H1 (cell line): ENCODE measurements at regions not wholly inside any gene's neighbourhood (a gene's known extent, or its start where the extent isn't known, plus 50 kb on each side); places are given as distances from the start of the nearest gene placed in this dataset.

Experiments
- CTCF ChIA-PET: fragments of 300-600 bp; sonication (Branson Sonifier 250); formaldehyde crosslinking; loops from one replicate; lab custom pipeline; 2021; ENCODE audit not compliant: partially characterized antibody; lab: Charles Lee
- POLR2A ChIA-PET: fragments of 300-600 bp; sonication (Branson Sonifier 250); formaldehyde crosslinking; loops from one replicate; lab custom pipeline; 2021; ENCODE audit warnings: inconsistent platforms; ENCODE audit not compliant: partially characterized antibody; lab: Charles Lee
- DNase-seq, 2 experiments: peaks; one replicate each; pipeline versions ENCODE4 v3.0.0 to v3.0.0-alpha.2; 2010 to 2022; ENCODE audit warnings: low spot score in 2 of 2, low read depth in 1 of 2, mixed read lengths in 1 of 2
- FAIRE-seq: peaks from 2 replicates; lab custom pipeline; 2011; peaks lifted over from hg19 to GRCh38; lab: Jason Lieb, UNC
- H2AFZ ChIP-seq: 2 replicates; pipeline ENCODE4 v1.8.1; 2012; ENCODE audit warnings: low read length, inconsistent platforms
- H2AK5ac ChIP-seq: 2 replicates; pipeline ENCODE4 v1.6.1; 2013; ENCODE audit warnings: low read depth, low read length
- H2BK120ac ChIP-seq: replicated peaks from 2 replicates; pipeline ENCODE3; 2013; ENCODE audit warnings: low read depth, low read length, inconsistent platforms
- H2BK12ac ChIP-seq: 2 replicates; pipeline ENCODE4 v1.6.1; 2013; ENCODE audit warnings: low read depth, low read length
- H2BK15ac ChIP-seq: 2 replicates; pipeline ENCODE4 v1.6.1; 2013; ENCODE audit warnings: low read length
- H2BK20ac ChIP-seq: 2 replicates; pipeline ENCODE4 v1.6.1; 2013; ENCODE audit warnings: low read length
- H2BK5ac ChIP-seq: 2 replicates; pipeline ENCODE4 v1.6.1; 2013; ENCODE audit warnings: low read depth, low read length
- H3K14ac ChIP-seq: 2 replicates; pipeline ENCODE4 v1.6.1; 2013; ENCODE audit warnings: inconsistent platforms; ENCODE audit not compliant: insufficient read length
- H3K18ac ChIP-seq: 2 replicates; pipeline ENCODE4 v1.6.1; 2013; ENCODE audit warnings: low read length; ENCODE audit errors: extremely low read depth
- H3K23ac ChIP-seq: 2 replicates; pipeline ENCODE4 v1.6.1; 2013; ENCODE audit warnings: inconsistent platforms; ENCODE audit not compliant: insufficient read length
- H3K23me2 ChIP-seq: 2 replicates; pipeline ENCODE4 v1.6.1; 2013; ENCODE audit warnings: low read depth, low read length
- H3K27ac ChIP-seq: 2 replicates; pipeline ENCODE4 v1.6.1; 2011; ENCODE audit warnings: low read depth, low read length, inconsistent platforms
- H3K27me3 ChIP-seq, 4 experiments: replicated peaks in 1 of 4; 1 replicate in 1 of 4; 2 replicates in 3 of 4; pipeline versions ENCODE4 v1.6.1 to v1.8.1; 2011 to 2013; ENCODE audit warnings: low read length in 3 of 4, mild to moderate bottlenecking in 3 of 4, inconsistent platforms in 2 of 4, mixed read lengths in 2 of 4, moderate library complexity in 1 of 4; ENCODE audit not compliant: control insufficient read depth in 3 of 4, insufficient read depth in 3 of 4; ENCODE audit errors: extremely low read depth in 1 of 4
- H3K36me3 ChIP-seq, 4 experiments: 2 replicates each; pipeline versions ENCODE4 v1.6.1 to v1.8.1; 2011 to 2013; ENCODE audit warnings: mild to moderate bottlenecking in 4 of 4, low read length in 3 of 4, moderate library complexity in 2 of 4, control low read depth in 1 of 4, inconsistent platforms in 1 of 4; ENCODE audit not compliant: insufficient read depth in 4 of 4, control insufficient read depth in 2 of 4
- H3K4ac ChIP-seq: replicated peaks from 2 replicates; pipeline ENCODE3; 2013; ENCODE audit warnings: low read length, low read depth, mixed read lengths, inconsistent platforms; ENCODE audit not compliant: insufficient read length
- H3K4me1 ChIP-seq, 4 experiments: replicated peaks in 1 of 4; 1 replicate in 1 of 4; 2 replicates in 3 of 4; pipeline versions ENCODE4 v1.6.1 to v1.8.1; 2011 to 2013; ENCODE audit warnings: low read length in 3 of 4, inconsistent platforms in 2 of 4, mixed read lengths in 1 of 4; ENCODE audit not compliant: insufficient read depth in 4 of 4, control insufficient read depth in 3 of 4
- H3K4me2 ChIP-seq, 2 experiments: 2 replicates each; pipeline versions ENCODE4 v1.6.1 to v1.8.1; 2011 to 2013; ENCODE audit warnings: low read depth in 2 of 2, low read length in 2 of 2, control low read depth in 1 of 2, inconsistent platforms in 1 of 2, mild to moderate bottlenecking in 1 of 2; ENCODE audit not compliant: insufficient read depth in 1 of 2
- H3K4me3 ChIP-seq, 4 experiments: fragments of 200-600, 300-600 bp in 1 of 4; sonication (generic), shearing (Covaris generic), sonication (Bioruptor Twin) in 1 of 4; 2 replicates each; pipeline versions ENCODE4 v1.5.1 to v1.8.1; 2011 to 2016; ENCODE audit warnings: low read length in 4 of 4, low read depth in 3 of 4, control low read depth in 2 of 4, inconsistent platforms in 2 of 4, mild to moderate bottlenecking in 2 of 4, mixed read lengths in 1 of 4, moderate library complexity in 1 of 4; ENCODE audit not compliant: insufficient read depth in 2 of 4; ENCODE audit errors: extremely low read depth in 1 of 4
- H3K56ac ChIP-seq: replicated peaks from 2 replicates; pipeline ENCODE3; 2013; ENCODE audit warnings: low read depth, mild to moderate bottlenecking, mixed read lengths, low read length, inconsistent platforms; ENCODE audit not compliant: insufficient read length
- H3K79me1 ChIP-seq: 2 replicates; pipeline ENCODE4 v1.6.1; 2013; ENCODE audit warnings: low read depth, low read length, control low read depth
- H3K79me2 ChIP-seq, 2 experiments: 2 replicates each; pipeline versions ENCODE4 v1.6.1 to v1.8.1; 2012 to 2013; ENCODE audit warnings: low read length in 2 of 2, mild to moderate bottlenecking in 2 of 2, inconsistent platforms in 1 of 2; ENCODE audit not compliant: insufficient read depth in 2 of 2, control insufficient read depth in 1 of 2
- H3K9ac ChIP-seq, 4 experiments: replicated peaks in 1 of 4; 1 replicate in 1 of 4; 2 replicates in 3 of 4; pipeline versions ENCODE4 v1.6.1 to v1.8.1; 2011 to 2013; ENCODE audit warnings: low read depth in 3 of 4, low read length in 3 of 4, control low read depth in 2 of 4, mild to moderate bottlenecking in 2 of 4, moderate library complexity in 2 of 4, inconsistent platforms in 1 of 4; ENCODE audit errors: extremely low read depth in 1 of 4
- H3K9me3 ChIP-seq, 2 experiments: 2 replicates each; pipeline versions ENCODE4 v1.6.1 to v1.8.1; 2012 to 2013; ENCODE audit warnings: mild to moderate bottlenecking in 2 of 2, moderate library complexity in 2 of 2, control low read depth in 1 of 2, inconsistent platforms in 1 of 2, low read depth in 1 of 2, low read length in 1 of 2, mixed read lengths in 1 of 2; ENCODE audit not compliant: insufficient read depth in 2 of 2
- H4K20me1 ChIP-seq, 2 experiments: replicated peaks in 1 of 2; 2 replicates each; pipeline versions ENCODE3 to v1.8.1; 2011 to 2013; ENCODE audit warnings: inconsistent platforms in 2 of 2, low read length in 2 of 2, mild to moderate bottlenecking in 1 of 2; ENCODE audit not compliant: insufficient read depth in 2 of 2, control insufficient read depth in 1 of 2
- H4K5ac ChIP-seq: 2 replicates; pipeline ENCODE4 v1.6.1; 2013; ENCODE audit warnings: low read length, low read depth, mixed read lengths, inconsistent platforms; ENCODE audit not compliant: insufficient read length
- H4K8ac ChIP-seq: 2 replicates; pipeline ENCODE4 v1.8.0; 2013; ENCODE audit warnings: mild to moderate bottlenecking, moderate library complexity, low read length, inconsistent platforms; ENCODE audit not compliant: insufficient read depth; ENCODE audit errors: extremely low read depth
- H4K91ac ChIP-seq: replicated peaks from 2 replicates; pipeline ENCODE3; 2013; ENCODE audit warnings: low read length, mixed read lengths, inconsistent platforms; ENCODE audit not compliant: insufficient read length
- CEBPB ChIP-seq: IDR thresholded peaks from 2 replicates; pipeline ENCODE4 v1.6.1; 2012; ENCODE audit warnings: low read depth, low read length
- CREB1 ChIP-seq: IDR thresholded peaks from 2 replicates; pipeline ENCODE4 v1.6.1; 2012; ENCODE audit warnings: inconsistent platforms
- CTBP2 ChIP-seq: IDR thresholded peaks from 2 replicates; pipeline ENCODE4 v1.7.0; 2011; ENCODE audit warnings: borderline replicate concordance, mild to moderate bottlenecking, moderate library complexity, mixed read lengths, low read length; ENCODE audit not compliant: insufficient read depth, insufficient read length
- EP300 ChIP-seq, 2 experiments: IDR thresholded peaks; 1 replicate in 1 of 2; 2 replicates in 1 of 2; pipeline ENCODE4 v1.6.1; 2011 to 2012; ENCODE audit warnings: low read depth in 2 of 2, low read length in 2 of 2, mild to moderate bottlenecking in 2 of 2, borderline replicate concordance in 1 of 2, inconsistent platforms in 1 of 2, moderate library complexity in 1 of 2
- JUN ChIP-seq: IDR thresholded peaks from 2 replicates; pipeline ENCODE4 v1.6.1; 2011; ENCODE audit warnings: low read depth, mild to moderate bottlenecking, improper control_type of control experiment, low read length
- KDM4A ChIP-seq: IDR thresholded peaks from one replicate; pipeline ENCODE4 v1.7.1; 2012; ENCODE audit warnings: low read depth, mild to moderate bottlenecking, moderate library complexity, low read length, inconsistent platforms; ENCODE audit not compliant: severe bottlenecking
- PHF8 ChIP-seq: fragments of 200-600 bp; sonication (generic); conservative IDR thresholded peaks from 2 replicates; pipeline ENCODE4 v1.7.1; 2012; ENCODE audit warnings: low read depth, mild to moderate bottlenecking, inconsistent platforms, low read length, moderate library complexity
- POLR2A ChIP-seq, 2 experiments: IDR thresholded peaks; 1 replicate in 1 of 2; 2 replicates in 1 of 2; pipeline ENCODE4 v1.6.1; 2011; ENCODE audit warnings: low read depth in 2 of 2, low read length in 2 of 2, mild to moderate bottlenecking in 2 of 2; ENCODE audit errors: control extremely low read depth in 1 of 2
- SP2 ChIP-seq: IDR thresholded peaks from 2 replicates; pipeline ENCODE4 v1.6.1; 2012; ENCODE audit warnings: mild to moderate bottlenecking, low read length, inconsistent platforms
- TAF1 ChIP-seq: IDR thresholded peaks from 2 replicates; pipeline ENCODE4 v1.6.1; 2011; ENCODE audit warnings: mild to moderate bottlenecking, low read depth, low read length
- TEAD4 ChIP-seq: IDR thresholded peaks from 2 replicates; pipeline ENCODE4 v1.6.1; 2012; ENCODE audit warnings: low read depth, low read length, inconsistent platforms, mixed read lengths

GRCh38 chr1:187619175-187619574 is 790.4 kb downstream of the PLA2G4A start:
- Histone ChIP-seq H3K18ac (no peak overlapping the region), H3K79me1 (no peaks in the 10 kb centered on the region), H4K8ac (no peak overlapping the region), H3K4me2 (no peak overlapping the region), H3K23me2 (no peaks in the 10 kb centered on the region), H4K5ac (no peak overlapping the region), H4K20me1 (no peaks in the 10 kb centered on the region), H3K79me2 (no peaks in the 10 kb centered on the region), H2BK20ac (no peak overlapping the region), H3K4me3 (no peak overlapping the region), H3K9ac (no peak overlapping the region), H3K36me3 (peaks cover 0 to 9% (median 0%) of the 10 kb centered on the region in 4 experiments; a peak in 2 of 8 replicates)
- CTCF ChIA-PET = interaction anchor here (0.6 kb wide), 1 partner anchor 975 kb away, joined by 3 read pairs; no protein-coding TSS in a partner anchor
- no peak for TF ChIP-seq SP2
- TF ChIP-seq KDM4A = no peak
- TF ChIP-seq JUN = no peak
- TF ChIP-seq EP300 (IDR thresholded peaks at IDR 0.05; ENCODE audit: borderline replicate concordance in 1 of 2, low read depth in 2 of 2, low read length in 2 of 2) = no peak
- TF ChIP-seq TAF1 = no peak
- TF ChIP-seq TEAD4 = no peak
- TF ChIP-seq PHF8 = no peak
- no peak for TF ChIP-seq CTBP2
- TF ChIP-seq POLR2A (IDR thresholded peaks at IDR 0.05; ENCODE audit: control extremely low read depth in 1 of 2, low read depth in 2 of 2, low read length in 2 of 2) = no peak
- TF ChIP-seq CEBPB = no peak
- TF ChIP-seq CREB1 = no peak
- TF ChIP-seq, all 59 proteins: peak for 0
- H3K56ac ChIP-seq = no peak overlapping the region
- H2BK12ac ChIP-seq = no peak overlapping the region
- no peak overlapping the region for H3K27ac ChIP-seq
- peaks cover 11 to 29% of the 10 kb centered on the region in 2 experiments for H3K9me3 ChIP-seq
- H3K14ac ChIP-seq = no peak overlapping the region
- DNase-seq = no peak
- no peak overlapping the region for H2BK120ac ChIP-seq
- FAIRE-seq = no peak
- no peak overlapping the region for H3K4ac ChIP-seq
- no peak overlapping the region for H2AK5ac ChIP-seq
- no peak overlapping the region for H2AFZ ChIP-seq
- no peaks in the 10 kb centered on the region for H3K4me1 ChIP-seq
- POLR2A ChIA-PET = no interaction called here
- H4K91ac ChIP-seq = no peak overlapping the region
- H3K27me3 ChIP-seq = no peaks in the 10 kb centered on the region
- no peak overlapping the region for H2BK15ac ChIP-seq
- H2BK5ac ChIP-seq = no peak overlapping the region
- no peak overlapping the region for H3K23ac ChIP-seq
